ENCODE measurements at regions not wholly inside any gene's neighbourhood (a gene's known extent, or its start where the extent isn't known, plus 50 kb on each side); places are given as distances from the start of the nearest gene placed in this dataset.
A peak's percentile ranks its signal among the peaks of the same experiment; 100 is the strongest.

DNA sequence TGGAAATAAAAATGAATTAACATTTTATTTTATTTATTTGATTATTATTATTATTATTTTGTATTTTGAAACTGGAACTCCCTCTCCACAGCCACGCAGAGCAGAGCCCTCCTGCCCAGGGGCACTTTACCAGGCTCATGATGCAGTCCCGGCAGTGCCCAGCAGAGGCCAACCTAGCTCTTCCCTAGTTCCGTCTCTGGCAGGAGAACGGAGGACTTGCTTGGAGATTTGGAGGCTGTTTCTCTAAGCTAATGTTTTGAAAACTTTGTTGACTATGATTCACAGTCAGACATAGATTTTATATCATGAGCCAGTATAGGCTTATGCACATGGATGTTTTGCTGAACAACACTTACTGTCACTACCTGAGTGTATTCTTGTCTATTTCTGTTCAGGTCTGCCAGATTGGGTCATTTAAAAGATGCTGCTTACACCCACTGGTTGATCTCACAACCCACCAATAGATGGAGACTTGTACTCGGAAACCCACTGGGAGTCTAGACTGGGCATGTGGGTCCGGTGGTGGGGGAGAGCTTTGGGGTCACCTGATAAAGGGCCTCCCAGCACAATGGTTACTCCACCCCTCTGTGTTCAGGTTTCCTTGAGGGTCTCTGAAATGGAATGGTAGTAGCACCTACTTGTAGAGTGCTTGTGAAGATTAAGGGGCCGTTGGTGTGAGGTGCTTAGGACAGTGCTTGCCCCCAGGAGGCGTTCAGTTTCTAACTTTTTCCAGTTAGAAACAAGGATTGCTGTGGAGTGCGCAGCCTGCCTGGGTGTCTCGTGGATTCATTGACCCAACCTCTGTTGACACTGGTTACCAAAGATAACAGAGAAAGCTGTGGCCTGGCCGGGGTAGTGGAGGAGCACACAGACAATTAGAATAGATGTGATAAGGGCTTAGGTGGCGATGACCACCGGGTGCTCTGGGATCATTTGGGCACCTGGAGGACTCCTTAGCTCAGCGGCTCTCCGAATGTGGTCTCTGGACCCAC, 177.3 kb downstream of the HAUS1 start:
- H3K4me3 ChIP-seq (ENCODE audit: control insufficient read depth, low read depth, low read length): no peak overlapping the region
- TF ChIP-seq, protein P1, sequence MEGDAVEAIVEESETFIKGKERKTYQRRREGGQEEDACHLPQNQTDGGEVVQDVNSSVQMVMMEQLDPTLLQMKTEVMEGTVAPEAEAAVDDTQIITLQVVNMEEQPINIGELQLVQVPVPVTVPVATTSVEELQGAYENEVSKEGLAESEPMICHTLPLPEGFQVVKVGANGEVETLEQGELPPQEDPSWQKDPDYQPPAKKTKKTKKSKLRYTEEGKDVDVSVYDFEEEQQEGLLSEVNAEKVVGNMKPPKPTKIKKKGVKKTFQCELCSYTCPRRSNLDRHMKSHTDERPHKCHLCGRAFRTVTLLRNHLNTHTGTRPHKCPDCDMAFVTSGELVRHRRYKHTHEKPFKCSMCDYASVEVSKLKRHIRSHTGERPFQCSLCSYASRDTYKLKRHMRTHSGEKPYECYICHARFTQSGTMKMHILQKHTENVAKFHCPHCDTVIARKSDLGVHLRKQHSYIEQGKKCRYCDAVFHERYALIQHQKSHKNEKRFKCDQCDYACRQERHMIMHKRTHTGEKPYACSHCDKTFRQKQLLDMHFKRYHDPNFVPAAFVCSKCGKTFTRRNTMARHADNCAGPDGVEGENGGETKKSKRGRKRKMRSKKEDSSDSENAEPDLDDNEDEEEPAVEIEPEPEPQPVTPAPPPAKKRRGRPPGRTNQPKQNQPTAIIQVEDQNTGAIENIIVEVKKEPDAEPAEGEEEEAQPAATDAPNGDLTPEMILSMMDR (conservative IDR thresholded peaks at IDR 0.05; ENCODE audit: control insufficient read depth, insufficient read depth, low read depth, low read length): peak; percentile 94
- DNase-seq (ENCODE audit: low read depth): peak; percentile 78

DNA sequence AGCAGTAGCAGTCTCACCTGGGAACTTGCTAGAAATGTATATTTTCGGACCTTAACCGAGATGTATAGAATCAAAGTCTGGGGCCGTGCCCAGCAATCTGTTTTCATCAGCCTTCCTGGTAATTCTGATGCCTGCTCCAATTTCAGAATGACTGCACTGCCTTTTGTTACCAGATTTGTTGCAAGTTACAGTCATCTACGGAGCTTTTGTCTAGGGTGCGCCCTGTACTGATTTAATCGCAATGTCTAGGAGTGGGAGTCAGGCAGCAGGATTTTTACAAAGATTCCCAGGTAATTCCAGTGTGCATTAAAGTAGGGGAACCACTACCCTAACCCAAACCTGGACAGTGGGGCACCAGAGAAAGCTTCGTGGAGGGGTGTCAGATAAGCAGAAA, 178.0 kb downstream of the HAUS1 start:
- no peak overlapping the region for H3K4me3 ChIP-seq (ENCODE audit: control insufficient read depth, low read depth, low read length)
- TF ChIP-seq, protein P1 (conservative IDR thresholded peaks at IDR 0.05; ENCODE audit: control insufficient read depth, insufficient read depth, low read depth, low read length): no peak
- DNase-seq (ENCODE audit: low read depth): no peak

DNA sequence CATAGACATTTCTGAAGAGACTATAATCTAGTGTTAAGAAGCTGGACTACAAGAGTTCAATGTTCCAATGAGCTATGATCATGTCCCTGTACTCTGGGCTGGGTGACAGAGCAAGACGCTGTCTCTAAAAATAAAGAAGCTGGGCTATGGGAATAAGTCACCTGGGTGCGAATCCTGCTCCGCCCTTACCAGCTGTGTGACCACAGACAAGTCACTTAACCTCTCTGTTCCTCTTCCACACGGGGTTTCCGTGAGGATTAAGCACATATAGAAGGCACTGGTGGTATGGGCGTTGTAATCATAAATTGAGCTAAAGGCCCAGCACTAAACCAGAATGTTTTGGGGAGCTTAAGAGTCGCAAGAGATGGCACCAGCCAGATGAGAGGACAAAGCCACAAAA, 178.5 kb downstream of the HAUS1 start:
- no peak for DNase-seq (ENCODE audit: low read depth)
- H3K4me3 ChIP-seq (ENCODE audit: control insufficient read depth, low read depth, low read length): no peak overlapping the region
- TF ChIP-seq, protein P1 (conservative IDR thresholded peaks at IDR 0.05; ENCODE audit: control insufficient read depth, insufficient read depth, low read depth, low read length): no peak

DNA sequence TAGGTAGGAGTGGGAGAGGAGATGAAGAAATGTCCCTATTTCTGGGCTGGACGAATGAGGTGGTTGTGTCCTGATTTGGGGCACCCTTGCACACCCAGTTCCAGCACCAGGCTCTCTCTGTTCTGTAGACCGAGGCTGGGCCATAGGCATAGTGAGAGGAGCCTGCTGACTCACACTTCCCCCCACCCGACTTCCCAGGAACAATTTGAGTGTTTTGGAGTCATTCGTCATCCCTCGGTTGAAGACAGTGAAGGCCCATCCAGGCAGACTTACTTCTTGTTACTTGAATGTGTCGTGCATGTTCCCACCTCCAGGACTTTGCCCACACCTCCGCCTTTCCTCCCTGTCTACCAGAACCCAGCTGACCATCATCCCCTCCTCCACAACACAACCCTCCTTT, 179.1 kb downstream of the HAUS1 start:
- H3K4me3 ChIP-seq (ENCODE audit: control insufficient read depth, low read depth, low read length): no peak overlapping the region
- DNase-seq (ENCODE audit: low read depth): peak; percentile 17
- TF ChIP-seq, protein P1 (conservative IDR thresholded peaks at IDR 0.05; ENCODE audit: control insufficient read depth, insufficient read depth, low read depth, low read length): no peak

DNA sequence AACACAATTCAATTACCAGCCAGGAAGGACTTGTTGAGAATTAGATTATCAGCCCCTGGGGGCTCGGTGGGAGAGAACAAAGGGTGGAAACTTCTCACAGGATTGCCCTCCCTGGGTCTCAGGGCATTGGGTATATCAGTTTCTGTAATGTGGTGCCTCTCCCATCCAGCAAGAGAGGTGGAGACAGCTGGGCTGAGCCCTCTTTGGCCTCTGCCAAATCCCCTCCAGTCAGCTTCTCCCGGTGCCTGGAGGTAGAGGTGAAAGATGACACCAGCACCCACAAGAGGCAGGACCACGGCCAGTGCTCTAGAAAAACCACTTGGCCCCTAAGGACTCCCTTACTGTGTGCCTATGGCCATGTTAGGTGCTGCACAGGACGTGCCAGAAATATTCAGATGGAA, 179.7 kb downstream of the HAUS1 start:
- TF ChIP-seq, protein P1 (conservative IDR thresholded peaks at IDR 0.05; ENCODE audit: control insufficient read depth, insufficient read depth, low read depth, low read length): no peak
- no peak overlapping the region for H3K4me3 ChIP-seq (ENCODE audit: control insufficient read depth, low read depth, low read length)
- DNase-seq (ENCODE audit: low read depth): no peak

DNA sequence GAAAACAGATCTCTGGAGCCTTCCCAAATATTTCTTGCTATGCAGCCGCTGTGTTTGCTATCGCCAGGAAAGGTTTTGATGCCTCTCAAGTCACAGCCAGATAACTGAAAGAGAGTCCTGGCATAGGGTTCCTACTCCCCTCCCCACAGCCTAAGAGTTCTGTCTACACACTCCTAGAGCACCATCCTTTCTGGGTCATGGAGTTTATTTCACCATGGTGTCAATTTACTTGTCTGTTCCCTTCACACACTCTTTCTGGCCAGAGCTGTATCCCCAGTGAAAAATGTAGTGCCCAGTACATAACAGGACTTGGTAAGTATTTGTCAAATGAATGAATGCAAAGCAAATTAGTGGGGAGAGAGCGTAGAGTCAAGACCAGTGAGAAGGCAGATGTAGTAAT, 185.3 kb downstream of the HAUS1 start:
- H3K4me3 ChIP-seq (ENCODE audit: control insufficient read depth, low read depth, low read length): no peak overlapping the region
- no peak for DNase-seq (ENCODE audit: low read depth)
- TF ChIP-seq, protein P1 (conservative IDR thresholded peaks at IDR 0.05; ENCODE audit: control insufficient read depth, insufficient read depth, low read depth, low read length): no peak
